NCI-H2029 treated with DMSO at 0.1 percent for 48 hours (cell line): ENCODE measurements at regions not wholly inside any gene's neighbourhood (a gene's known extent, or its start where the extent isn't known, plus 50 kb on each side); places are given as distances from the start of the nearest gene placed in this dataset.

Source experiments
- DNase-seq: peaks from one replicate; lab custom pipeline; 2025; lab: John Stamatoyannopoulos, UW

- no peak for DNase-seq
Observed at GRCh38 chr1:83725735-83726360, 273.1 kb downstream of the TTLL7 start.

GRCh38 chr1:83718338-83718737 lies 280.6 kb downstream of the TTLL7 start:
- DNase-seq: no peak

GRCh38 chr1:83717785-83718184 lies 281.1 kb downstream of the TTLL7 start:
- DNase-seq: no peak

- DNase-seq: no peak
Observed at GRCh38 chr1:83716641-83717040, 282.3 kb downstream of the TTLL7 start.

- no peak for DNase-seq
Observed at GRCh38 chr1:83715550-83715949, 283.4 kb downstream of the TTLL7 start.

GRCh38 chr1:83709662-83710061 lies 289.3 kb downstream of the TTLL7 start:
- DNase-seq: no peak

- DNase-seq: no peak
Observed at GRCh38 chr1:83706354-83706938, 292.5 kb downstream of the TTLL7 start.

GRCh38 chr1:83705091-83705490 lies 293.8 kb downstream of the TTLL7 start:
- no peak for DNase-seq

- no peak for DNase-seq
Observed at GRCh38 chr1:83704350-83704749, 294.6 kb downstream of the TTLL7 start.

- no peak for DNase-seq
Observed at GRCh38 chr1:83702356-83702755, 296.6 kb downstream of the TTLL7 start.

GRCh38 chr1:83701355-83701754 lies 297.6 kb downstream of the TTLL7 start:
- no peak for DNase-seq

GRCh38 chr1:83698644-83699043 lies 300.3 kb downstream of the TTLL7 start:
- no peak for DNase-seq

GRCh38 chr1:83697961-83698360 lies 301.0 kb downstream of the TTLL7 start:
- DNase-seq: no peak

GRCh38 chr1:83697220-83697619 lies 301.7 kb downstream of the TTLL7 start:
- DNase-seq: no peak

GRCh38 chr1:83694449-83694848 lies 304.5 kb downstream of the TTLL7 start:
- no peak for DNase-seq

- peak; percentile 41 for DNase-seq
Observed at GRCh38 chr1:83693427-83694126, 305.4 kb downstream of the TTLL7 start.

GRCh38 chr1:83692524-83693381 lies 306.2 kb downstream of the TTLL7 start:
- peak; percentile 41 for DNase-seq

GRCh38 chr1:83691953-83692500 lies 306.9 kb downstream of the TTLL7 start:
- DNase-seq: no peak

- DNase-seq: no peak
Observed at GRCh38 chr1:83689921-83690868, 308.7 kb downstream of the TTLL7 start.

- DNase-seq: no peak
Observed at GRCh38 chr1:83682132-83682531, 316.8 kb downstream of the TTLL7 start.

GRCh38 chr1:83676106-83676505 lies 322.8 kb downstream of the TTLL7 start:
- no peak for DNase-seq
